ENCODE measurements at regions not wholly inside any gene's neighbourhood (a gene's known extent, or its start where the extent isn't known, plus 50 kb on each side); places are given as distances from the start of the nearest gene placed in this dataset.
A peak's percentile ranks its signal among the peaks of the same experiment; 100 is the strongest.
"Not testable (repeated sequence)": the region's sequence is repeated elsewhere in the genome, so short reads cannot be mapped to it uniquely, and the experiment has no call there.

DNA sequence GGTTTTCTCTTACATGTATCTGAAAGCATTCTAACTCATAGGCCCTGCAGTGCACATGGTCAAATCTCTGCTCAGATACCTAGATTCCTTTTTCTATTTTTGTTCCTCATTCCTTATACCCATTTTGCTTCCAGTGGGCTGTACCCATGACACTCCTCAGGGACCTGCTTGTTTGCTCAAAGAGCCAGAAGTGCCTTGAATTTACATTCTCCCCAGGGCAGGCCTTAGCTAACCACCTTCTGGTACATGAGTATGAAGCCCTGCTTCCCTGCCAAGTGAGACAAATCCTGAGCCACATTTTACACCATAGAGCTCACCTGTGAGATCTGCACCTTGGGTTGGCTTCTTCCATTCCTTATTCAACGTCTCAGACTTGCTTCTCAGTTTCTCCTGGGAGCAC is 326.6 kb upstream of the SASH1 start:
- no peak overlapping the region for H3K4me3 ChIP-seq (ENCODE audit: low read depth, low read length)
- DNase-seq (ENCODE audit: low read depth) (no peak), FAIRE-seq (no peak)
- TF ChIP-seq, protein P1, sequence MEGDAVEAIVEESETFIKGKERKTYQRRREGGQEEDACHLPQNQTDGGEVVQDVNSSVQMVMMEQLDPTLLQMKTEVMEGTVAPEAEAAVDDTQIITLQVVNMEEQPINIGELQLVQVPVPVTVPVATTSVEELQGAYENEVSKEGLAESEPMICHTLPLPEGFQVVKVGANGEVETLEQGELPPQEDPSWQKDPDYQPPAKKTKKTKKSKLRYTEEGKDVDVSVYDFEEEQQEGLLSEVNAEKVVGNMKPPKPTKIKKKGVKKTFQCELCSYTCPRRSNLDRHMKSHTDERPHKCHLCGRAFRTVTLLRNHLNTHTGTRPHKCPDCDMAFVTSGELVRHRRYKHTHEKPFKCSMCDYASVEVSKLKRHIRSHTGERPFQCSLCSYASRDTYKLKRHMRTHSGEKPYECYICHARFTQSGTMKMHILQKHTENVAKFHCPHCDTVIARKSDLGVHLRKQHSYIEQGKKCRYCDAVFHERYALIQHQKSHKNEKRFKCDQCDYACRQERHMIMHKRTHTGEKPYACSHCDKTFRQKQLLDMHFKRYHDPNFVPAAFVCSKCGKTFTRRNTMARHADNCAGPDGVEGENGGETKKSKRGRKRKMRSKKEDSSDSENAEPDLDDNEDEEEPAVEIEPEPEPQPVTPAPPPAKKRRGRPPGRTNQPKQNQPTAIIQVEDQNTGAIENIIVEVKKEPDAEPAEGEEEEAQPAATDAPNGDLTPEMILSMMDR (IDR thresholded peaks at IDR 0.05; ENCODE audit: insufficient read depth, low read length, severe bottlenecking), result no peak
- no peaks in the 10 kb centered on the region for H3K36me3 ChIP-seq (ENCODE audit: control insufficient read depth, insufficient read depth, low read length)
- H3K27me3 ChIP-seq (ENCODE audit: control insufficient read depth, insufficient read depth, low read length), result no peaks in the 10 kb centered on the region

DNA sequence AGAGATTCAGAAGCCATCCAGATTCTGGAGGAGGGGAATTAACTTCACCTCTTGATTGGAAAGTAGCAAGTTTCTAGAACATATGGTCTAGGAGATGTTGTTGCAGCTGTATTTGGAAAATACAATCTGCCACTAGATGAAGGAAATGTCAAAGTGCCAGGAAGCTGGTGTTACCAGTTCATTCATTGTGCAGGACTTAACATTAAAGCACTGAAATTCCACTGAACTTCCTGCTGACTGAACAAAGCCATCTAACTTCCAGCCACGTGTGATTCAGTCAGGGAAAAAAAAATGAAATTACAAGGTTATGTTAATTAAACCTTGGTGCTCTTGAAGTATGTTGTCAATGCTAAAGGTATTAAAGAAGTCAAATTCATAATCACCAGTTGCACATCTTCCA is 321.5 kb upstream of the SASH1 start:
- no peaks in the 10 kb centered on the region for H3K36me3 ChIP-seq (ENCODE audit: control insufficient read depth, insufficient read depth, low read length)
- FAIRE-seq (no peak), DNase-seq (ENCODE audit: low read depth) (no peak)

DNA sequence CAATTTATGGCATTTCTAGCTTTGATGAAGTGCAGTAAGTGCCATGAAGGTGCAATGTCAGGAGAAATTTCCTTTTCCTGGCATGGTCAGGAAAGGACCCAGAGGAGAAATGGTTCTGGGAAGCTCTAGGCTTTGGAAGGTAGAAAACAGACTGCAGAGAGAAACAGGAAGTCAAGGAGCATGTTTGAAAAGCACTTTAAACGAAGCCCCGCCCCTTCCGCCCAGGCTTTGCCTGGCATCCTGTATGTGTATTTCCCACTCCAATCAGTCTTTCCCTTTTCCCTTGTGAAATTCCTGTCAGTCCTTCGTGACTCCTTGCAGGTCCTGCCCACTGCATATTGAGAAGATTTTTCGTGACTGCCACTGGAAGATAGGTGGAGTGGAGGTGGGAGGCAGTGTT is 320.9 kb upstream of the SASH1 start:
- FAIRE-seq (no peak), DNase-seq (ENCODE audit: low read depth) (no peak)
- no peaks in the 10 kb centered on the region for H3K36me3 ChIP-seq (ENCODE audit: control insufficient read depth, insufficient read depth, low read length)
- TF ChIP-seq, protein P1 (IDR thresholded peaks at IDR 0.05; ENCODE audit: insufficient read depth, low read length, severe bottlenecking), result no peak
- no peak overlapping the region for H3K4me3 ChIP-seq (ENCODE audit: low read depth, low read length)
- H3K27me3 ChIP-seq (ENCODE audit: control insufficient read depth, insufficient read depth, low read length), result no peaks in the 10 kb centered on the region

More for the DNA sequence above, 321.5 kb upstream of the SASH1 start:
- H3K27me3 ChIP-seq (ENCODE audit: control insufficient read depth, insufficient read depth, low read length), result no peaks in the 10 kb centered on the region
- TF ChIP-seq, protein P1 (IDR thresholded peaks at IDR 0.05; ENCODE audit: insufficient read depth, low read length, severe bottlenecking), result no peak
- H3K4me3 ChIP-seq (ENCODE audit: low read depth, low read length), result no peak overlapping the region

DNA sequence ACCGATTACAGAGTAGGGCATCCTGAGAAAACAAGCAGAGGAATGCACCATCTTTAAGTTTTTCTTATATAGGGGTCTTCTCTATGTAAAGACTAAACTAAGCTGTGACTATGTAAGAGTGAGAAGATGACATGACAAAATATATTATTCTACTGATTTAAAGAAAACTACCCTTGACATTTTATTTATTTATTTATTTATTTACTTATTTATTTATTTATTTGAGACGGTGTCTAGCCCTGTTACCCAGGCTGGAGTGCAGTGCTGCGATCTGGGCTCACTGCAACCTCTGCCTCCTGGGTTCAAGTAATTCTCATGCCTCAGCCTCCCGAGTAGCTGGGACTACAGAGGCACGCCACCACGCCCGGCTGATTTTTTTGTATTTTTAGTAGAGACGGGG is 320.4 kb upstream of the SASH1 start:
- H3K4me3 ChIP-seq (ENCODE audit: low read depth, low read length); FAIRE-seq; DNase-seq (ENCODE audit: low read depth); H3K36me3 ChIP-seq (ENCODE audit: control insufficient read depth, insufficient read depth, low read length); H3K27me3 ChIP-seq (ENCODE audit: control insufficient read depth, insufficient read depth, low read length): not testable (repeated sequence)

DNA sequence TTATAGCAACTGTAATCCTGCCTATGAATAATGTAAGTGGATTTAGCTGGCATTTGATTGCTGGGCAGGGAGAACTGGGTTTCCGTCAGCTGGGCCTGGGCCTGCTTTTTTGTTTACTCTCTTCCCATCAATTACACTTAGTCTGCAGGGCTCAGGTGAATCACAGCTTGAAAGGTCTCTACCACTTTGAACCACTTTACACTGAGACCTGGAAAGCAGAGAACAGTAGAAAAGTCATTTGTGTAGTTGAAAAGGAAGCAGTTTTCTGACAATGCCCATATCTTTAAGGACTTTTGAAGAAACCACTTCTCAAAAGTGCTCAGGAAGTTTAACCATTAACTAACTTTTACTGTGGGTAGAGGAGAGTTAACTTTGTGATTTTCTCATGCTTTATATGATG is 315.4 kb upstream of the SASH1 start:
- FAIRE-seq (peak; percentile 40), DNase-seq (ENCODE audit: low read depth) (peak; percentile 76)
- TF ChIP-seq, protein P1 (IDR thresholded peaks at IDR 0.05; ENCODE audit: insufficient read depth, low read length, severe bottlenecking), result no peak
- Histone ChIP-seq H3K36me3 (ENCODE audit: control insufficient read depth, insufficient read depth, low read length) (no peaks in the 10 kb centered on the region), H3K4me3 (ENCODE audit: low read depth, low read length) (no peak overlapping the region), H3K27me3 (ENCODE audit: control insufficient read depth, insufficient read depth, low read length) (no peaks in the 10 kb centered on the region)

DNA sequence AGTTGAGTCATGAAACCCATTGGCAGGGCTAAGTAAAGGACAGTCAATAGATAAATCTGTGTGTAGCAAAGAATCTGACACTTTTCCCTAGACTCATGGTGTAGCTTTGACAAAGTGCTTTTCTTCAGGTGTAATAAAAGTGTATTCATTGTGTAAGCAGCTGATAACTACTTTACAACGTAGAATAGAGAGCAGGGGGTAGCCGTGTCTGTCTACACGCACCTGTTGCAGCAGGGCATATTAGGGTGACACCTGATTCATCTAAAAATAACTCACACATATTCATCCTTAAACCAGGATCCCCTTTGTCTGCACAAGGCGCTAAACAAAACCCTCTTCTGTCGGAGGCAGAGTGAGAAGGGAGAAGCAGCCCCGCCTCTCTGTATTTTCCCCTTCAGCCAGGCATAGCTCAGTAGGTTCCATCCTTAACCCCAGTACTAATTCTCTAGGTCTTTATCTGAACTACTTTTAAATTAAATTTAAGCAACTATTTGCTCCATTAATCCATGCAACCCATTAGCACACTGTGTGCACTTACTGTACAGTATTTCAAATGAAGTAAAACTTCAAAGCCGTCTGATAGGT is 306.7 kb upstream of the SASH1 start:
- no peak for FAIRE-seq
- no peak for DNase-seq (ENCODE audit: low read depth)
- H3K27me3 ChIP-seq (ENCODE audit: control insufficient read depth, insufficient read depth, low read length), result no peaks in the 10 kb centered on the region
- TF ChIP-seq, protein P1 (IDR thresholded peaks at IDR 0.05; ENCODE audit: insufficient read depth, low read length, severe bottlenecking), result no peak
- H3K36me3 ChIP-seq (ENCODE audit: control insufficient read depth, insufficient read depth, low read length), result no peaks in the 10 kb centered on the region
- no peak overlapping the region for H3K4me3 ChIP-seq (ENCODE audit: low read depth, low read length)

Data from bronchial epithelial cell (primary cell).